IMR-90 (cell line): ENCODE measurements at regions not wholly inside any gene's neighbourhood (a gene's known extent, or its start where the extent isn't known, plus 50 kb on each side); places are given as distances from the start of the nearest gene placed in this dataset.

ENCODE experiments used
- ATAC-seq: fragments of 200-7000 bp; cut with Tn5 transposase; 2 replicates; pipeline ENCODE4 v1.9.1; 2020; ENCODE audit warnings: low read depth, mild to moderate bottlenecking, moderate library complexity
- BruUV-seq: library from RNA; stranded (reverse); fragments of 400-500 nt; replicated peaks from 2 replicates; lab custom pipeline; 2021; lab: Mats Ljungman, UMichigan
- CTCF ChIA-PET: fragments of 300-600 bp; formaldehyde crosslinking; extraction: SDS; loops from one replicate; lab custom pipeline; 2021; ENCODE audit warnings: antibody characterized with exemption; lab: Yijun Ruan, JAX
- POLR2A ChIA-PET: fragments of 300-600 bp; sonication (Branson Sonifier 250); formaldehyde crosslinking; loops from one replicate; lab custom pipeline; 2022; ENCODE audit warnings: antibody characterized with exemption; ENCODE audit not compliant: unreplicated experiment; lab: Charles Lee
- DNase-seq: peaks from one replicate; pipeline ENCODE4 v3.0.0; 2013
- H2AFZ ChIP-seq: replicated peaks from 2 replicates; pipeline ENCODE3; 2013; ENCODE audit warnings: low read length, mild to moderate bottlenecking; ENCODE audit not compliant: poor library complexity
- H2AK5ac ChIP-seq: 2 replicates; pipeline ENCODE4 v1.6.1; 2013; ENCODE audit warnings: low read depth, low read length, inconsistent platforms
- H2AK9ac ChIP-seq: replicated peaks from 2 replicates; pipeline ENCODE3; 2013; ENCODE audit warnings: mild to moderate bottlenecking, low read depth, low read length, moderate library complexity; ENCODE audit not compliant: poor library complexity
- H2BK120ac ChIP-seq: 2 replicates; pipeline ENCODE4 v1.6.1; 2013; ENCODE audit warnings: low read depth, low read length, inconsistent platforms
- H2BK15ac ChIP-seq: 3 replicates; pipeline ENCODE4 v1.6.1; 2013; ENCODE audit warnings: low read depth, low read length, inconsistent platforms
- H2BK20ac ChIP-seq: 2 replicates; pipeline ENCODE4 v1.6.1; 2013; ENCODE audit warnings: low read depth, mild to moderate bottlenecking, inconsistent platforms, low read length, moderate library complexity
- H2BK5ac ChIP-seq: 2 replicates; pipeline ENCODE4 v1.6.1; 2013; ENCODE audit warnings: mild to moderate bottlenecking, low read depth, low read length, inconsistent platforms; ENCODE audit not compliant: poor library complexity, severe bottlenecking
- H3K14ac ChIP-seq: replicated peaks from 2 replicates; pipeline ENCODE4 v1.6.1; 2013; ENCODE audit warnings: low read depth, low read length, inconsistent platforms
- H3K18ac ChIP-seq: 2 replicates; pipeline ENCODE4 v1.6.1; 2013; ENCODE audit warnings: low read depth, low read length, control low read depth
- H3K23ac ChIP-seq: 2 replicates; pipeline ENCODE4 v1.6.1; 2013; ENCODE audit warnings: low read depth, low read length, inconsistent platforms
- H3K27ac ChIP-seq: 2 replicates; pipeline ENCODE4 v1.5.1; 2013; ENCODE audit warnings: mild to moderate bottlenecking, control low read depth, low read length; ENCODE audit not compliant: insufficient read depth
- H3K27me3 ChIP-seq: 2 replicates; pipeline ENCODE4 v1.6.1; 2013; ENCODE audit warnings: low read length; ENCODE audit not compliant: control insufficient read depth, insufficient read depth
- H3K36me3 ChIP-seq: 2 replicates; pipeline ENCODE4 v1.6.1; 2013; ENCODE audit warnings: low read length, mixed read lengths; ENCODE audit not compliant: control insufficient read depth, insufficient read depth
- H3K4ac ChIP-seq: 2 replicates; pipeline ENCODE4 v1.6.1; 2013; ENCODE audit warnings: low read depth, low read length, inconsistent platforms
- H3K4me1 ChIP-seq: 2 replicates; pipeline ENCODE4 v1.6.1; 2013; ENCODE audit warnings: low read length, mixed read lengths; ENCODE audit not compliant: control insufficient read depth, insufficient read depth
- H3K4me2 ChIP-seq: 2 replicates; pipeline ENCODE4 v1.6.1; 2013; ENCODE audit warnings: low read depth, mild to moderate bottlenecking, control low read depth, low read length, moderate library complexity
- H3K4me3 ChIP-seq: 2 replicates; pipeline ENCODE4 v1.5.1; 2013; ENCODE audit warnings: low read depth, mild to moderate bottlenecking, control low read depth, low read length, moderate library complexity; ENCODE audit not compliant: insufficient read depth
- H3K56ac ChIP-seq: 2 replicates; pipeline ENCODE4 v1.6.1; 2013; ENCODE audit warnings: low read length, inconsistent platforms; ENCODE audit not compliant: insufficient read depth; ENCODE audit errors: extremely low read depth
- H3K79me1 ChIP-seq, 2 experiments: 2 replicates each; pipeline ENCODE4 v1.6.1; 2013; ENCODE audit warnings: low read length in 2 of 2, inconsistent platforms in 1 of 2, low read depth in 1 of 2
- H3K9ac ChIP-seq: 2 replicates; pipeline ENCODE4 v1.6.1; 2013; ENCODE audit warnings: low read depth, low read length, control low read depth
- H3K9me1 ChIP-seq: 2 replicates; pipeline ENCODE4 v1.6.1; 2013; ENCODE audit warnings: low read length, inconsistent platforms; ENCODE audit not compliant: insufficient read depth
- H3K9me3 ChIP-seq: 2 replicates; pipeline ENCODE4 v1.6.1; 2013; ENCODE audit warnings: low read length; ENCODE audit not compliant: control insufficient read depth, insufficient read depth
- H4K20me1 ChIP-seq: 2 replicates; pipeline ENCODE4 v1.6.1; 2013; ENCODE audit warnings: low read length, inconsistent platforms; ENCODE audit not compliant: insufficient read depth
- H4K5ac ChIP-seq: 2 replicates; pipeline ENCODE4 v1.6.1; 2013; ENCODE audit warnings: mild to moderate bottlenecking, low read depth, low read length, control low read depth
- H4K8ac ChIP-seq, 2 experiments: 2 replicates each; pipeline ENCODE4 v1.6.1; 2013; ENCODE audit warnings: low read depth in 2 of 2, low read length in 2 of 2, control low read depth in 1 of 2, inconsistent platforms in 1 of 2
- H4K91ac ChIP-seq: 2 replicates; pipeline ENCODE4 v1.6.1; 2013; ENCODE audit warnings: low read depth, low read length, inconsistent platforms; ENCODE audit not compliant: insufficient read depth
- BHLHE40 ChIP-seq: fragments of 150-350 bp; IDR thresholded peaks from 2 replicates; pipeline ENCODE4 v1.6.1; 2016; ENCODE audit warnings: mild to moderate bottlenecking, low read depth, low read length
- CEBPB ChIP-seq: IDR thresholded peaks from 2 replicates; pipeline ENCODE4 v1.6.1; 2012; ENCODE audit warnings: low read depth, low read length, improper control_type of control experiment
- CHD1 ChIP-seq: IDR thresholded peaks from 2 replicates; pipeline ENCODE4 v1.6.1; 2012; ENCODE audit warnings: low read depth, low read length, improper control_type of control experiment
- ELK1 ChIP-seq: fragments of 150-350 bp; IDR thresholded peaks from 2 replicates; pipeline ENCODE4 v1.6.1; 2016; ENCODE audit warnings: low read depth, mild to moderate bottlenecking, low read length, moderate library complexity, borderline replicate concordance
- MAFK ChIP-seq: IDR thresholded peaks from 2 replicates; pipeline ENCODE4 v1.6.1; 2012; ENCODE audit warnings: low read depth, low read length, improper control_type of control experiment
- MAZ ChIP-seq: IDR thresholded peaks from 2 replicates; pipeline ENCODE4 v1.6.1; 2012; ENCODE audit warnings: low read depth, mild to moderate bottlenecking, low read length, improper control_type of control experiment, moderate library complexity, borderline replicate concordance
- POLR2A ChIP-seq: IDR thresholded peaks from 2 replicates; pipeline ENCODE4 v1.6.1; 2012; ENCODE audit warnings: mild to moderate bottlenecking, low read depth, low read length
- RCOR1 ChIP-seq: IDR thresholded peaks from 2 replicates; pipeline ENCODE4 v1.6.1; 2012; ENCODE audit warnings: mild to moderate bottlenecking, low read length, improper control_type of control experiment; ENCODE audit not compliant: insufficient replicate concordance
- RFX5 ChIP-seq: IDR thresholded peaks from 2 replicates; pipeline ENCODE4 v1.8.0; 2012; ENCODE audit warnings: low read depth, mild to moderate bottlenecking, low read length, moderate library complexity
- SMC3 ChIP-seq: fragments of 150-350 bp; IDR thresholded peaks from 2 replicates; pipeline ENCODE4 v1.6.1; 2016; ENCODE audit warnings: low read depth, mild to moderate bottlenecking, antibody characterized with exemption, low read length, moderate library complexity
- WGBS, 2 experiments: methylation state at CpG; one replicate each; pipeline versions ENCODE4 v1.1.5 to v1.1.7; 2013; ENCODE audit warnings: missing lambda C conversion rate in 2 of 2; ENCODE audit not compliant: insufficient read length in 1 of 2; ENCODE audit errors: extremely low coverage in 2 of 2; 5-methylcytosine and 5-hydroxymethylcytosine counted together
- dilution Hi-C: fragments of 300-500 bp; cut with HindIII; formaldehyde crosslinking; loops from one replicate; pipeline ENCODE4 v1.14.3; 2018; ENCODE audit warnings: low sequenced_read_pairs; ENCODE audit not compliant: unreplicated experiment
- in situ Hi-C: fragments of 300-500 bp; cut with MboI; formaldehyde crosslinking; loops from 3 replicates; pipeline ENCODE4 v1.14.3; 2019; ENCODE audit warnings: low sequenced_read_pairs, inconsistent platforms, mixed read lengths
- intact Hi-C: fragments of 100-400 bp; cut with micrococcal nuclease; formaldehyde crosslinking; loops from 2 replicates; pipeline ENCODE4 v1.10.0; 2022

- no peak overlapping the region for H2AK9ac ChIP-seq
- ChIA-PET CTCF (interaction anchor here (0.7 kb wide), 1 partner anchor 18 kb away, joined by 3 read pairs; no protein-coding TSS in a partner anchor), POLR2A (no interaction called here)
- no peak overlapping the region for H3K23ac ChIP-seq
- no peak overlapping the region for H2AK5ac ChIP-seq
- no peak overlapping the region for H2BK120ac ChIP-seq
- H3K9ac ChIP-seq = no peak overlapping the region
- ATAC-seq = no peak
- no peak overlapping the region for H2BK5ac ChIP-seq
- no peak overlapping the region for H2AFZ ChIP-seq
- TF ChIP-seq RFX5 (no peak), RCOR1 (no peak), MAFK (no peak), CEBPB (no peak), POLR2A (no peak), BHLHE40 (no peak), ELK1 (no peak), MAZ (no peak), SMC3 (no peak), CHD1 (no peak)
- no peaks in the 10 kb centered on the region; the same call in 1 of the 2 replicates for H3K27me3 ChIP-seq
- no CpG with 5 or more reads among the region's 12 CpGs for WGBS, 2 experiments
- no peak overlapping the region for H4K8ac ChIP-seq
- dilution Hi-C loops = no loop called here
- no peak for DNase-seq
- H3K9me1 ChIP-seq = no peaks in the 10 kb centered on the region
- H3K14ac ChIP-seq = no peak overlapping the region
- no peak overlapping the region for H3K18ac ChIP-seq
- H4K5ac ChIP-seq = no peak overlapping the region
- no peak overlapping the region for H3K4me3 ChIP-seq
- no peak overlapping the region for H3K27ac ChIP-seq
- no peak overlapping the region for H3K4ac ChIP-seq
- no peak overlapping the region for H3K56ac ChIP-seq
- H3K79me1 ChIP-seq = no peaks in the 10 kb centered on the region
- intact Hi-C loops = no loop called here
- H2BK20ac ChIP-seq = no peak overlapping the region
- H3K4me2 ChIP-seq = no peak overlapping the region
- H3K4me1 ChIP-seq = no peaks in the 10 kb centered on the region
- no peak overlapping the region for H4K91ac ChIP-seq
- in situ Hi-C loops = no loop called here
- no TSS peak for BruUV-seq
- no peak overlapping the region for H2BK15ac ChIP-seq
- H3K36me3 ChIP-seq = no peaks in the 10 kb centered on the region
- H4K20me1 ChIP-seq = no peaks in the 10 kb centered on the region
- peaks cover 9% of the 10 kb centered on the region for H3K9me3 ChIP-seq
Observed at GRCh38 chr2:200168641-200169555, 137.6 kb upstream of the SPATS2L start.
